HG03469 (cell line): ENCODE measurements at regions not wholly inside any gene's neighbourhood (a gene's known extent, or its start where the extent isn't known, plus 50 kb on each side); places are given as distances from the start of the nearest gene placed in this dataset.
A peak's percentile ranks its signal among the peaks of the same experiment; 100 is the strongest.
"Not testable (repeated sequence)": the region's sequence is repeated elsewhere in the genome, so short reads cannot be mapped to it uniquely, and the experiment has no call there.

Experiments
- ATAC-seq: cut with Tn5 transposase; IDR thresholded peaks from one replicate; pipeline ENCODE4 v1.9.1; 2021; ENCODE audit warnings: mild to moderate bottlenecking, moderate library complexity, moderate number of reproducible peaks; ENCODE audit not compliant: unreplicated experiment

DNA sequence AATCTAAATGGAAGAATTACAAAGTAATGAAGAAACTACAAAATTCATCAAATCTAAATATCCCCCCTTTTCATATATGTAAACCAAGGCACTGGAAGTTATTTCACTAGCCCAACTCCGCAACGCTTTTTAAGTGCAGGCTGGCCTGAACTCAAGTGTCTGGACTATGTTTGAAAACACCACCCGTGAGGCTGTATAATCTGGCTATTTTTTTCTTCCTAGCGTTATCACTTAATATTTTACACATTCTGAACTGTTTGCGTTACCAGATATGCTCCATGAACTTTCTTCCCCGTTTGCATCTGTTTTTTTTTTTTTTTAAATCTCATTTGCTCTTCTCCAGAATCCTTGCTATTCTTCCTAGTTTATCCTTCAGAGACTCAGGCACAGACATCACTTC is 619.5 kb upstream of the CBLB start:
- no peak for ATAC-seq

DNA sequence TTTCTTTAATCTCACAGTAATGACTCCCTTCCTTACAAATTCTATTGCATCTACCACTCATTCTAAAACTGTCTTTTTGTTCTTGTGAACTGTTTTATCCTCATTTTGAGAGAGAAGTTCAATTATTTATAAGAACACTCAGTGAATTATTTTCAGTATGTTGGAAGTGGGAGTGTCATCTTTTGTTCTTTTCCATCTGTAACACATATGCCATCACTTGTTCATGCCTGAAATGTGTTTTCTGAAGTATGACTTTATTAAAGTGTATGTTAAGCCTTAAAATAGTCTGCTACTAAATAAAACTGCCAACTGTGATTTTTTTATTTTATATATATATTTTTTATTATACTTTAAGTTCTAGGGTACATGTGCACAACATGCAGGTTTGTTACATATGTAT is 623.0 kb upstream of the CBLB start:
- no peak for ATAC-seq

DNA sequence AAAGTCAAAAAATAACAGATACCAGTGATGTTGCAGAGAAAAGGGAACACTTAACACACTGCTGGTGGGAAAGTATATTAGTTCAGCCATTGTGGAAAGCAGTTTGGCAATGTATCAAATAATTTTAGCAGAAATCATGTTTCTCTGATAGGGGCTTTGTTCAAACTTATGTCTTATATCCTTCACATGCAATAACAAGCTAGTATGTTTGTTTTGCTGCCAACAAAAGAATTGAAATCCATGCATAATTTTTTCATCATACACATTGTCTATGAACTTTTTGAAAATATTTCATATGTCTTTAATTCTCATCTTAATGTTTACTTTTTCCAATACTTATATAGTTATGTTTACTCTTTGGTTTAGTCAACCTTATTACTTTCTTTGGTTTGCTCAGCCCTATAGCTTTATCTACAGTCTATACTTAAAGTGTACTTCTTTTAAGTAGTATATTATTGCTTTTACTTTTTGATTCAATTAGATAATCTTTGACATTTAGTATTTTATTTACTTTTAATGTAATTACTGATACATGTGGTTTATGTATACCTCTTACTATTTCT is 639.6 kb upstream of the CBLB start:
- no peak for ATAC-seq

DNA sequence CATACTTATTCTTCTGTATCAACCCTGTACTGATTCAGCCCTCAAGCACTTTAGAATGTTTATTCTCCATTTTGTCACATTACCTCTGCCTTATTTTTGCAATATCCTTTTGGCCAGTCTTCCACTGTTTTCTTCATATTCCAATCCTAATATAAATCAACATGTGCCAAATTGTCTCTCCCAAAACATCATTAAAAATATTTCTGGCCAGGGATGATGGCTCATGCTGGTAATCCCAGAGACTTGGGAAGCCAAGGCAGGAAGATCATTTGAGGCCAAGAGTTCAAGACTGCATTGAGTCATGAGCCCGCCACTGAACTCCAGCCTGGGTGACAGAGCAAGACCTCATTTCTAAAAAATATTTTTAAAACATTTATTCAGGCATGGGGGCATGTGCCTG is 641.4 kb upstream of the CBLB start:
- no peak for ATAC-seq

DNA sequence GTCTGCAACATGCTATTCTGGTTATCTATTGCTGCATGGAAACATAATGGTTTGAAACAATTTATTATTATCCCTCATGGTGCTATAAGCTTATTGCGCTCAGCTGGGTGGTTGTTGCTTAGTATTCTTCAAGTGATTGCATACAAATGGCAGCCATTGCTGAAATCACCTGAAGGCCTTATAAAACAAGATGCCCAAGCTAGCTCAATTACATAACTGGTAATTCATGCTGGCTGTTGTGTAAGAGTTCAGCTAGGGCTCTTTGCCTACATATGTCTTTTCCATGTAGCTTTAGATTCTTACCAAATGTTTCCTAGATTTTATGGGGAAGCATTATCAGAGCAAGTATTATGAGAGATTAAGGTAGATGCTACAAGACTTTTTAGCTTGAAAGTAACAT is 644.0 kb upstream of the CBLB start:
- no peak for ATAC-seq

DNA sequence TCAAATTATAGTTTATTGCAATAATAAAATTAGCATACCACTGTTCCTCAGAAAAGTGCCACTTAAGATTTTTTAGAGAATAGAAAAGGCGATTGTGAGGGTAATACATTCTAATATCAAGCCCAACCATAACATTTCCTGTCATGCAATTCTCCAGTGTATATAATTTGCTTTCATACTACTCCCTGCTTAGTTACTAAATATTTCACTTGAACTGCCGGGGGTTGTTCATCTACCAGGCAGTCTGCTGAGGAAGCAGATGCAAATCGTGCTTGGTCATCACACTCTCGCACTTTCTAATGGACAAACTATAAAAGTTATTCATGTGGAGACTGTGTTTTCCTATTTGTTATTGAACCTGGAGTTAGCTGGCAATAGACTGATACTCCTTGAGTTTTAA is 645.6 kb upstream of the CBLB start:
- ATAC-seq, result no peak

DNA sequence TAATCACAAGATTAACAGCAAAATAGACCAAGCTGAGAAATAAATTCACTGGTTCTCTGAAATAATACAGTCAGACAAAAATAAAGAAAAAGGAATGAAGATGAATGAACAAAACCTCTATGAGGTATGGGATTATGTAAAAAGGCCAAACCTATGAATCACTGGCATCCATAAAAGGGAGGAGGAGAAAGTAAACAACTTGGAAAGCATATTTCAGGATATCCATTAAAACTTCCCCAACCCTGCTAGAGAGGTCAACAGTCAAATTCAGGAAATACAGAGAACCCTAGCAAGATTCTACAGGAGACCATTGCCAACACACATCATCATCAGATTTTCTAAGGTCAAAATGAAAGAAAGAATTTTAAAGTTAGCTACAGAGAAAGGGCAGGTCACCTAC is 649.7 kb upstream of the CBLB start:
- ATAC-seq, result no peak

DNA sequence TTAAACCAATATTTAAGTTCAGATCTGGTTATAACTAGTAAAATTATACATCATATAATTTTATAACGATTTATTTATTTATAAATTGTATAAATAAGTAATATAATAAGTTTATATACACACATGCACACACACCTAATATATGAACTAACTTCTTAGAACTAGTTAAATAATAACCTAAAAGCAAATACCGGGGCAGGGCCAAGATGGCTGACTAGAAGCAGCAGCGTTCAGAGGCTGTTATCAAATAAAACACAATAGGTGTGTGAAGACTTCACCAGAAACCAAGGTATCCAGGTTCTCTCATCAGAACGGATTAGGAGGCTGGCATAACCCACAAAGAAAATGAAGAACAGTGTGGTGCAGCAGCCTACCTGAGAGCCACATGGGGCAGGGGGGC is 653.6 kb upstream of the CBLB start:
- no peak for ATAC-seq

DNA sequence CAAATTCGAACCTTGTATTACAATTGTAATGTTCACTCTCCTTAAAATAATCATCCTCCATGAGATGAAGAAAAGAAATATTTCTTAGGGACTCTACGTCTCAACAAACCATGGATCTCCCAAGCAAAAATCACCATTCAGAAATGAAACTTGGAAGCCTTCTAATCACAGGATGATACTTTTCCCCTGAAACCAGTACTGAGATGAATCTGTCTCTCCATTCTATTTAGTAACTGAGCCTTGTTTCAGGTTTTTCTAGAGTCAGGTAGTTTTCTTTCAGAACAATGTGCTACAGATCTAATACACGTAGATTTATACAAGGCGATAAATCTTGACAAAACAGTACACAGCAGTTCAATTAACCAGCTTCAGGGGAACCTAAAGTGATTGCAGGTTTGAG is 660.1 kb upstream of the CBLB start:
- no peak for ATAC-seq

DNA sequence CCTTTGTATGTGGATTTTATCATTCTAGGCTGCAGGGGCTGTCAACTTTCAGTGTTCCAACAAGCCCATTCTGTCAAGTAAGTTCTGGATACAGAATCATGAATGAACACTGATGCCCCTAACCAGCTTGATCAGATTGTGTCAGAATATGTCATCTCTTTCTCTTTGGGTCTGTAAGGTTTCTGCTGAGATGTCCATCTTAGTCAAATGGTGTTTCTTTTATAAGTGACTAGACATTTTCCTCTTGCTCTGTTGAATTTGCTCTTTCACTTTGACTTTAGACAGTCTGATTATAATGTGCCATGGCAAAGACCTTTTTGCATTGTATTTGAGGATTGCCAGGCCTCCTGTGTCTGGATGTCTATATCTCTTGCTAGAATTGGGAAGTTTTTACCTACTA is 660.9 kb upstream of the CBLB start:
- ATAC-seq, result no peak

DNA sequence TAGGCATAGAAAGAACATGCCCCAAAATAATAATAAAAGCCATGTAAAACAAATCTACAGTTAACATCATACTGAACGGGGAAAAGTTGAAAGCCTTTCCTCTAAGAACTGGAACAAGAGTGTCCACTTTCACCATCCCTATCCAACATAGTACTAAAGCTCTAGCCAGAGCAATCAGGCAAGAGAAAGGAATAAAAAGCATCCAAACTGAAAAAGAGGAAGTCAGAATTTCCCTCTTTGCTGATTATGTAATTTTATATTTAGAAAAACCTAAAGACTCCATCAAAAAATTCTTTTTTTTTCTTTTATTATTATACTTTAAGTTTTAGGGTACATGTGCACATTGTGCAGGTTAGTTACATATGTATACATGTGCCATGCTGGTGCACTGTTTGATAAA is 661.6 kb upstream of the CBLB start:
- no peak for ATAC-seq

DNA sequence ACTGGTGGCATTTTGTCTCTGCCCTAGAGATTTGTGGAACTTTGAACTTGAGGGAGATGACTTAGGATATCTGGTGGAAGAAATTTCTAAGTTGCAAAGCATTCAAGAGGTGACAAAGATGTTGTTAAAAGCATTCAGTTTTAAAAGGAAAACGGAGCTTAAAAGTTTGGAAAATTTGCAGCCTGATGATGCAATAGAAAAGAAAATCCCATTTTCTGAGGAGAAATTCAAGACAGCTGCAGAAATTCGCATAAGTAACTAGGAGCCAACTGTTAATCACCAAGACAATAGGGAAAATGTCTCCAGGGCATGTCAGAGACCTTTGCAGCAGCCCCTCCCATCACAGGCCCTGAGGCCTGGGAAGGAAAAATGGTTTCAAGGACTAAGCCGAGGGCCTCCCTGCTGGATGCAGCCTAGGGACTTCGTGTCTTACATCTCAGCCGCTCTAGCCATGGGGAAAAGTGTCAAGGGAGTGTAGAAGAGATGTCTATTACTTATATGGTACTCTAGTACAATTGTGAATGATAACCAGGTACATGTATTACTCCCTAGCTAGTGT is 663.0 kb upstream of the CBLB start:
- not testable (repeated sequence) for ATAC-seq

DNA sequence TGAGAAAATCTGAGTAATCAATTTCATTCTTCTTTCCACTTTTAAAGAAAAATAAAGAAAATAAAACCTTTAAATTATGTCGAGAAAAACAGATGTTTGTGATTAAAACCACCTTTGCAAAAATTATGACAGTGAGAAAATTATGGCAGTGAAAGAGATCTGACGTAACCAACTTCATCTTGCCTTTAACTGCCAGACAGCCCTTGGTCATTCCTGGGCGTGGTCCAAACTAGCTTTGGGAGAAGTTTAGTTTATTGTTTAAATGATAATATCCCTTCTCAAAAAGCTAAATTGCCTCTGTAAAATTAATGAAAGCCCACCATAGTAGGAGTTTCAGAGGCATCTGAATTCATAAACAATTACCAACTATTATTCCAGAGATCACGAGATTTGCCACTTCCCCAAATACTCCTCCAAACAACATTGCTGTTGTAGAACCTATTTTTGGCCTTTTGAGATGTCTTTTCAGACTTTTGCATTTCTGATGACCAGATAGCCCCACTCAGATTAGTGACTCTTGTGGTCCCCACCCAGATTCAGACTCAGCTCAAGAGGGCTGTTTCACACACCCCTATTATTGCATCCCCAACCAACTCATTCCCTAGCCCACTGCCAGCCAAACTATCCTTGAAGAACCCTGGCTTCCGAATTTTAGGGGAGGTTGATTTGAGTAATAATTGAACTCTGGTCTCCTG is 664.4 kb upstream of the CBLB start:
- no peak for ATAC-seq

DNA sequence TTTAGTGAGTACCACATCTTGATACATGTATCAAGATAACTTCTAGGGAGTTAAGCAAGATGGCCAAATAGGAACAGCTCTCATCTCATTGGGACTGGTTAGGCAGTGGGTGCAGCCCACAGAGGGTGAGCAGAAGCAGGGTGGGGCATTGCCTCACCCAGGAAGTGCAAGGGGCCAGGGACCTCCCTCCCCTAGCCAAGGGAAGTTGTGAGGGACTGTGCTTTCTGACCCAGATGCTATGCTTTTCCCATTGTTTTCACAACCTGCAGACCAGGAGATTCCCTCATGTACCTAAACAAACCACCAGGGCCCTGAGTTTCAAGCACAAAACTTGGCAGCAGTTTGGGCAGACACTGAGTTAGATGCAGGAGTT is 665.0 kb upstream of the CBLB start:
- ATAC-seq, result no peak

DNA sequence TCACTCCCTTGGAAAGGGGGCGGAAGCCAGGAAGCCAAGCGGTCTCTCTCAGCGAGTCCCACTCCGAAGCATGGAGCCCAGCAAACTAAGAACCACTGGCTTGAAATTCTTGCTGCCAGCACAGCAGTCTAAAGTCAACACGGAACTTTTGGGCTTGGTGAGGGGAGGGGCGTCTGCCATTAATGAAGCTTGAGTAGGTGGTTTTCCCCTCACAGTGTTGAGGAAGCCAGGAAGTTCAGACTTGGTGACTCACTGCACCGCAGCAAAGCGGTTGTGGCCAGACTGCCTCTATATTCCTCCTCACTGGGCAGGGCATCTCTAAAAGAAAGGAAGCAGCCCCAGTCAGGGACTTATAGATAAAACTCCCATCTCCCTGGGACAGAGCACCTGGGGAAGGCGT is 665.4 kb upstream of the CBLB start:
- no peak for ATAC-seq

DNA sequence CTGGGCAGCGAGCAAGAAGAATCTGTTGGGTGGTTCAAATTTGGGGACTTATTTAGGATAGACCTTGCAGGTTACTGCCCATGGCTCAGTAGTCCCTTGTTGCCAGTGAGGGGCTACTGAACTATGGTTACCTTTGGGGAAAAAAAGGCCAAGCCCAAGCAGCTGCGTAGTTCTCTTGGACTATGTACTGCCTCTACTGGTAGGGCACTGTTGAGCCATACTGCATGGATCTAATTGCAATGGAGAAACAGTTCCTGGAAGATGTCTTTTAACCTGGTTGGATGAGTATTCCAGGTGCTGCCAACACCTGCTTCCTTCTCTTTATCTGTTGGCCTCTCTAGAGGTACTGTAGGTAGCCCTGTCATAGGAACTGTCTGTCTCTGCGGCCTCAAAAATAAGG is 671.9 kb upstream of the CBLB start:
- no peak for ATAC-seq

DNA sequence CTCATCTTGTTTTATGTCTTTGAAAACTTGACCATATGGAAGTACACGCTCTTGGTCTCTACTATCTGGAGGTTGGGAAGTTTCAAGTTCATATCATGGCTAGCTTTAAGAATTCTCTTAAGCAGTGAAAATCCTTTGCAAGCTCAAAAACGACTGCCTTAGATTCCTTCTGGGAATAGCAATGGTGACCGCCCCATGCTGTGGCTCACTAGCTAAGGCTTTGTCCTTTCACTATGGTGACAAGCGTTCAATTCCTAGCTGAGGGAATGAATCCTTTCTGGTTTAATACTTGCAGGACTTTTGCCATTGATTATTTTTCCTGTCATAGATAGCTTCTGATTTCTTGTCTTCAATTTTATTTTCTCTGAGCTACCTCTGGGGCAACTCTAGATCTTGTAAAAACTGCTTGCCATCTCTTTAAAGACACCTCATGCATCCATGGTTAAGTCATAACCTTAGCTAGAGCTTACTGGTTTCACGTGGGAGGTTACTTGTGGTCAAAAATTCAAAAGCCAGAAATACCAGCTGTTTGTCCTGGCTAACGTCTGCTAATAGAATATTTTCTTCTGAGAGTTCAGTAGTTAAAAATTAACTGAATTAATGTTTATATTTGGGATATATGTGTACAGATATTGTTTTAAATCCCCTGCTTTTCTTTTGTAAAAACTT is 673.4 kb upstream of the CBLB start:
- ATAC-seq, result peak; percentile 44

DNA sequence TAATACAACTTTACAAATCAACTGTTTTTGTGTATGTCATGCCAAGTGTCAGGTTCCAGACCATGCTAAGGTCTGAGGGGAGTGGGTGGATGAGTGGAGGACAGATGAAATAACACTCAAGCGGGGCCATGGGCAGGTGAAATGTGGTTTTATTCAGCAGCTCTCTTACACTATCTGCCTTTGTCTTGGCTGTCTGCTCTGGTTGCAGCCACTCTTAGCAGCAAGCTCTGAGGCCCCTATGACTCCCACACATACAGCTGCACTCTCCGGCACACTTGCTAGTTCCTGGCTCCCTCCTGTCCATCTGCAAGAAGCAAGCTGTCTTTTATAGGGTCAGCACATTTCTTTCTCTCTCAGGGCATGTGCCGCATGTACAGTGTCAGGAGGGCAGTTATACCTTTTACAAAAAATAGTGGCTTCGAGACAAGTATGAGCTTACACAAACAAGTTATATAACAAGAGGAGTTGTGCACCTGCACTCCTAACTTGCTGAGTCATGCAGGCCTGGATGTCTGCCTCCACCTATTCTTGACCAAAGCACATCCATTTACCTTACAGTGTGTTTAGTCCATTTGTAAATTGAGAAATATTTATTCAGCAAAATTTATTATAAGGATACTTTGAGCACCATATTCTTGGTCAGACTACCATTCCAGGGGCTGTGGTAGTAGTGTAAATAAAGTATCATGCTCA is 683.7 kb upstream of the CBLB start:
- no peak for ATAC-seq

DNA sequence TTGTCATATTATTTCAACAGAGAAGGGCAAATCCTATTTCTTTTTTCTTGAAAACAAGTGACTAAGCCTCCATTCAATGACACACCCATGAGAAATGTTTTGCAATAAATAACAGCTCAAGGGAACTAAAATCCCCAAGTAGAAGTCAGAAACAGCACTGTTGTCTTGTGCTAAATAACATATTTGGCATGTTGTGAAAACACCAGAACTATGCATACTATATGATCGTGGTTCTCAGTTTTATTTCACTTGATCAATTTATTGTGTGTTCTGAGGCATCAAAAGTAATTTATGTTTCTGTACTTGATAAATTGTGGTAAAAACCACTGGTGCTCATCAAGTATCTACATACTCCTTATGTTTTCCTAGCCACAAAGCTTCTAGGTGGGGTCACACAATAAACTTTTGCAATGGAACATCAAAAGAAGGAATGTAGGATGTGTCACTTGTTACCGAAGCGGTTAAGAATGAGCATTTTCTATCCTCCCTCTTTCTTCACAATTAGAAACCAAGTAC is 691.7 kb upstream of the CBLB start:
- ATAC-seq, result no peak

DNA sequence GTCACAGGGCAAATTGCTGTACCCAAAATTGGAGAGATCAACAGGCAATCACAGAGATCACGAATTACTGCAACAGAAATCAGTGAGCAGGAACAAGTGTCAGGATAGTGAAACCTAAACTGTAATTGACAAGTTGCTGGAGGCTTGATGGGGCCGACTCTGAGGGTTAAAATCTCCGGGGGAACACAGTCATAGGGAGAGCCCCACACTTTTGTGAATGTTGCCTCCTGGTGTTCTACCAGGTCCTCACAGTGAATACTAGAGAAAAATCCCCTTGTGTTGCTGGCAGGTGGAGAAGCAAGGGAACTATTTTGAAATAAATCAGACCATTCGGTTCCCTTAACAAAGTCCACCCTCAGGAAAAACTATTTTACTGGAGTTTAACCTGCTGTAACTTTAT is 697.5 kb upstream of the CBLB start:
- ATAC-seq, result peak; percentile 92

DNA sequence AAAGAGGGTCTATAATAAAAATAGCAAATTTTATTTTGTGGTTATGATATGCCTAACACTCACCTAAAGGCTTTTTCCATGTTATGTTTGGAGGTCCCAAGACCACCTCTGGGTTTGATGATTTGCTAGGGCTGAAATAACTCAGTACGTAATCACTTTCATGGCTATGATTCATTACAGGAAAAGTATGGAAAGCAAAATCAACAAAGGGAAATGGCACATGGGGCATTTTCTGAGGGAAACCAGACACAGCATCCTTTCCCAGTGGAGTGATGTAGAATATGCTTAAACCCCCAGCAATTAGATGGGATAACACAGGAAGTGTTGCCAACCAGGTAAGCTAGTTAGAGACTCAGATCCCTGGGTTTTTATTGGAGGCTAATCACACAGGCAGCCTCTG is 701.6 kb upstream of the CBLB start:
- ATAC-seq, result no peak

DNA sequence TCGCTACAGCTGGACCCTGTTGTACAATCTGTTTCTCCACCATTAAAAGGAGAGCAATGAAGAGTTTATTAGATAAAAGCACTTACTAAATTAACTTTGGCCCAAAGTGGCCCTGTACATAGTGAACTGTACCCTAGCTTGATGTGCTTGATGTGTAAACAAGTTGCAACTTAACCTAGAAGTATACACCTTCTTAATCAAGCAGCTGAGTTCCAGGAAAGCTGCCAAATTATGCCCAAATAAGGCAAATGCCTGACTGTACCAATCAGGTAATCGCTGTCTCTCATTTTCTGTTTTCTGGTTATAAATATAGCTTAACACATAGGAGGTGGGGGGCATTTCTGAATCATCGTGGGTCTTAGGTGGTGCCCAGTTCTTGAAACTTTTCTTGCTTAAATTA is 704.8 kb upstream of the CBLB start:
- ATAC-seq, result no peak
